ENCODE measurements at regions not wholly inside any gene's neighbourhood (a gene's known extent, or its start where the extent isn't known, plus 50 kb on each side); places are given as distances from the start of the nearest gene placed in this dataset.

DNA sequence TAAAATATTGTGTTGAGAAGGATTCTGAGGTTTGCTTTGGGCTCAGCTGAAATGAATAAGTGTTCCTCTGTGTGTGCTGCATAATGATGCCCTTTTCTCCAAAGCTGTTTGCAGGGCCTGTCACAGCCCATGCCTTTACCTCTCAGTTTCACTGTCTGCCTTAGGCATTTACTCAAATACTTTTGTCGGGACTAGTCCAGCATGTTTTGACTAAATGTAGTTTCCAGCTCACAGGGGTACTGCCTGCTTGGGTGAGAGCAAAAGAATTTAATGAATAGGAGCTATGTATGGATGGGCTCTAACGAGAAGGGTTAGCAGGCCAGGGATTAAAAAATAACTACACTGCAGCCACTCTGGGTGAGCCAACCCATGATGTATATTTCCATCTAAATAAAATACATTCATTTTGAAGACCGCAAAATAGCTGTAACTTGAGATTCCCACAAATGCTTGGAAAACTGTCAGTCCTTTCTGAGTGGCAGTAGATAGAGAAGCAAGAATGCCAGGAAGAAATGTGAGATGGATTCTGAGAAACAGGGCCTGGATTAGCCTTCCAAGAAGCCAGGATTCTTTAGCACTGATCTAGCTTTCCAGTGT, 549.2 kb upstream of the TBL1XR1 start:
- in situ Hi-C loops (cut with MboI; ENCODE audit: low pct_unique_long_range_greater_than_20kb, low sequenced_read_pairs, unreplicated experiment) = no loop called here
- no peak for DNase-seq (ENCODE audit: low spot score)
- TF ChIP-seq, protein P1, sequence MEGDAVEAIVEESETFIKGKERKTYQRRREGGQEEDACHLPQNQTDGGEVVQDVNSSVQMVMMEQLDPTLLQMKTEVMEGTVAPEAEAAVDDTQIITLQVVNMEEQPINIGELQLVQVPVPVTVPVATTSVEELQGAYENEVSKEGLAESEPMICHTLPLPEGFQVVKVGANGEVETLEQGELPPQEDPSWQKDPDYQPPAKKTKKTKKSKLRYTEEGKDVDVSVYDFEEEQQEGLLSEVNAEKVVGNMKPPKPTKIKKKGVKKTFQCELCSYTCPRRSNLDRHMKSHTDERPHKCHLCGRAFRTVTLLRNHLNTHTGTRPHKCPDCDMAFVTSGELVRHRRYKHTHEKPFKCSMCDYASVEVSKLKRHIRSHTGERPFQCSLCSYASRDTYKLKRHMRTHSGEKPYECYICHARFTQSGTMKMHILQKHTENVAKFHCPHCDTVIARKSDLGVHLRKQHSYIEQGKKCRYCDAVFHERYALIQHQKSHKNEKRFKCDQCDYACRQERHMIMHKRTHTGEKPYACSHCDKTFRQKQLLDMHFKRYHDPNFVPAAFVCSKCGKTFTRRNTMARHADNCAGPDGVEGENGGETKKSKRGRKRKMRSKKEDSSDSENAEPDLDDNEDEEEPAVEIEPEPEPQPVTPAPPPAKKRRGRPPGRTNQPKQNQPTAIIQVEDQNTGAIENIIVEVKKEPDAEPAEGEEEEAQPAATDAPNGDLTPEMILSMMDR (IDR thresholded peaks at IDR 0.05; ENCODE audit: extremely low read depth, insufficient read depth, missing control alignments) = no peak

DNA sequence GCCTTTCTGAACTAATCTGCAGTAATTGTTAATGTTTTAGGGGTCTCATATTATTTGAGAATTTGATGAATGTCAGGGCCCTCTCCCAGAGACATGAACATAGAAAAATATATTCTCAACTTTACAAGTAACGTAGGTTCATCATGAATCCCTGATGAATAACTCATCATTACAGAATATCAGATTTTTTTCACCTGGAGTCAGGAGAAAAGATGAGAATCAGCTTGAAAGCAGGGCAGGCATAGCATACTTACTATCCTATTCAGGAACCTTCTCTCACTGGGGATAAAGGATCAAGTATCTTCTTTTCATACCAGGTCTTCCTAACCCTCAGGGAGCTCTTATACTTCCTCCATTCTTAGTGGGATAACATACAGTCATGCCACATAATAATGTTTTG, 552.6 kb upstream of the TBL1XR1 start:
- no peak for DNase-seq (ENCODE audit: low spot score)
- TF ChIP-seq, protein P1 (IDR thresholded peaks at IDR 0.05; ENCODE audit: extremely low read depth, insufficient read depth, missing control alignments) = no peak
- in situ Hi-C loops (cut with MboI; ENCODE audit: low pct_unique_long_range_greater_than_20kb, low sequenced_read_pairs, unreplicated experiment) = no loop called here

DNA sequence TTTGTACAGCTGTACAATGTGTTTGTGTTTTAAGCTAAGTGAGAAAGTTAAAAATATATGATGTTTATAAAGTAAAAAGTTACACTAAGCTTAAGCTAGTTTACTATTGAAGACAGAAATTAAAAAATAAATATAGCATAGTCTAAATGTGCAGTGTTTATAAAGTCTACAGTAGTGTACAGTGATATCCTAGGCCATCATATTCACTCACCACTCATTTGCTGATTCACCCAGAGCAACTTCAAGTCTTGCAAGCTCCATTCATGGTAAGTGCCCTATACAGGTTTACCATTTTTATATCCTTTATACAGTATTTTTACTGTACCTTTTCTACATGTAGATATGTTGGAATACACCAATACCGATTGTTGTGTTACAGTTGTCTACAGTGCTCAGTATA, 553.2 kb upstream of the TBL1XR1 start:
- TF ChIP-seq, protein P1 (IDR thresholded peaks at IDR 0.05; ENCODE audit: extremely low read depth, insufficient read depth, missing control alignments) = no peak
- DNase-seq (ENCODE audit: low spot score) = no peak
- in situ Hi-C loops (cut with MboI; ENCODE audit: low pct_unique_long_range_greater_than_20kb, low sequenced_read_pairs, unreplicated experiment) = no loop called here

DNA sequence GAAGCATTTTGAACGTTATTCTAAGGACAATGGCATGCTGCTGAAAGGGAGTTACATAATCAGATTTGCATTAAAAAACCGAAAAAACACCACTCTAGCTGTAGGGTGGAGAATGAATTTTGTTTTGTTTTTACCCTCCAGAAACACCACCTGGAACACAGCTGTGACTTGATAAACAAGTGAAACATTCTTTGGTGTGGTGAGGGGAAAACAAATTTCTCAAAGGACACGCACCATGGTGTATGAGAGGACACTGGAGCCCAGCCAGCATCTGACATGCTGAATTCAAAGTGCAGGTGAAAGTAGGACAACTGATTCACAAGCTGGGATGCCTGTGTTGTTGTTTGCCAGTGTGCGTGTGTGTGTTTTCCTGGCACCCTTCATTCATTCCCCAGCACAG, 554.5 kb upstream of the TBL1XR1 start:
- TF ChIP-seq, protein P1 (IDR thresholded peaks at IDR 0.05; ENCODE audit: extremely low read depth, insufficient read depth, missing control alignments) = no peak
- DNase-seq (ENCODE audit: low spot score) = no peak
- in situ Hi-C loops (cut with MboI; ENCODE audit: low pct_unique_long_range_greater_than_20kb, low sequenced_read_pairs, unreplicated experiment) = no loop called here

DNA sequence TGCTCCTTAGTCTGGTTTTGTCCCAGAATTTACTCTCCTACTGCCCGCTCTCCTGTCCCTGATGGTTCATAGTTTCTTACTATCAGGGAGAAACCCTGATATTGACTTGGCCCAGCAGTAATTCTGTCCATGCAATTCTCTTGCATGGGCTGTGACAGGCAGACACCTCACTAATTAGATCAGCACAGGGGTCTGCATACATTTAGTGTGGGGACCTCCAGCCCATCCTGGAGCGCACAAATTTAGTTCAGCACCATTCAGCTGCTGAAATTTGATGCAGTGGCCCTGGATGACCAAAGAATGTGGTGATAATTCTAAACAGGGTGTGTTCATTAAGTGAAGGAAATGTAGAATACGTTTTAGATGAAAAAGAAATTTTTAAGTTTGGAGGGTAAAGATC, 555.5 kb upstream of the TBL1XR1 start:
- in situ Hi-C loops (cut with MboI; ENCODE audit: low pct_unique_long_range_greater_than_20kb, low sequenced_read_pairs, unreplicated experiment) = no loop called here
- TF ChIP-seq, protein P1 (IDR thresholded peaks at IDR 0.05; ENCODE audit: extremely low read depth, insufficient read depth, missing control alignments) = no peak
- DNase-seq (ENCODE audit: low spot score) = no peak

DNA sequence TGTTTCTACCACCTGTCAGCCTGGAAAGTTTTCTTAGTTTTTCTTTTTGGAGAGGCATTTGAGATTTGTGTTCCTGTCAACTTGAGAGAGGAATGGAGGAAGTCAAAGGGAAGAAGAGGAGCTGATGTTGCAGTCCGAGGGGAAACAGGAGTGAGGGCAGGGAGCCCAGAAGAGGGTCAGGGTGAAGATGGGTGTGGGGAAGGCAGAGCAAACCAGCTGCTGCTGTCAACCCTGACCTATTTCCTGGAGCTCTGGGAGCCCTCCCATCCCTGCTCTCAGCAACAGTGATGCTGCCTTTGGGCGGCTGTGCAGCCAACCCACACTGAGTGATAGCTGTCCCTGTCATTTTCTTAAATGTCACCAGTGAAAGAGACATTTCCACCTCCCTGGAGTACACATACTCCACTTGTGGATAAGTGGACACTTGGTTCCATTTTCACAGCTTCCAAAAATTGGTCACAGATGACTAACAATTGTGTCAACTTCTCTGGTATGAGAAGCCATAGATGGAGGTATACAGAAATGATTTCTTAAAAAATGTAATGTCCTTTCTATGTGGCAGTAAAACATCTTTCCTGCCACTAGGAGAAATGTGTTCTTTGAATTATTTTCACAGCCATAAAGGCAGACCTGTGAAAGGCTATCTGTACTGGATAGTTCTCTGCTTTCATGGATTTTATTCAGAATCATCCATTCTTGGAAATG, 556.3 kb upstream of the TBL1XR1 start:
- TF ChIP-seq, protein P1 (IDR thresholded peaks at IDR 0.05; ENCODE audit: extremely low read depth, insufficient read depth, missing control alignments) = no peak
- in situ Hi-C loops (cut with MboI; ENCODE audit: low pct_unique_long_range_greater_than_20kb, low sequenced_read_pairs, unreplicated experiment) = no loop called here
- no peak for DNase-seq (ENCODE audit: low spot score)
